Stomach (tissue), 8 donors: ENCODE measurements at regions not wholly inside any gene's neighbourhood (a gene's known extent, or its start where the extent isn't known, plus 50 kb on each side); places are given as distances from the start of the nearest gene placed in this dataset.
"Not testable (repeated sequence)": the region's sequence is repeated elsewhere in the genome, so short reads cannot be mapped to it uniquely, and the experiment has no call there.

ENCODE experiments used
- DNase-seq, 2 donors: peaks; one replicate each; pipeline versions ENCODE4 v3.0.0 to v3.0.0-alpha.2; 2013 to 2019
- H3K27ac ChIP-seq, 5 donors: fragments of 200-600 bp in 4 of 5; sonication (generic) in 4 of 5; one replicate each; pipeline ENCODE4 v1.5.1; 2013 to 2019; ENCODE audit warnings: mild to moderate bottlenecking in 1 of 5, moderate library complexity in 1 of 5
- H3K27me3 ChIP-seq, 3 donors: fragments of 200-600 bp; sonication (generic); one replicate each; pipeline ENCODE4 v1.5.1; 2017 to 2019; ENCODE audit warnings: mixed run types in 1 of 3
- H3K36me3 ChIP-seq, 4 donors: fragments of 200-600 bp; sonication (generic); 1 replicate in 3 of 4; 2 replicates in 1 of 4; pipeline ENCODE4 v1.5.1; 2016 to 2019
- H3K4me1 ChIP-seq, 4 donors: fragments of 200-600 bp; sonication (generic); one replicate each; pipeline ENCODE4 v1.5.1; 2016 to 2019
- H3K4me3 ChIP-seq, 4 donors: fragments of 200-600 bp; sonication (generic) in 3 of 4; one replicate each; pipeline ENCODE4 v1.5.1; 2016 to 2019; ENCODE audit warnings: mild to moderate bottlenecking in 1 of 4
- H3K9me3 ChIP-seq, 4 donors: fragments of 200-600 bp; sonication (generic); one replicate each; pipeline ENCODE4 v1.5.1; 2016 to 2019
- CTCF ChIP-seq, 7 experiments: fragments of 450-650 bp in 4 of 7; fragments of 200-600 bp in 3 of 7; sonication (generic) in 3 of 7; IDR thresholded peaks; one replicate each; pipeline ENCODE4 v1.5.1; 2016 to 2019; ENCODE audit warnings: antibody characterized with exemption in 7 of 7, control low read depth in 2 of 7, mild to moderate bottlenecking in 1 of 7
- EP300 ChIP-seq: sonication (generic); formaldehyde crosslinking; IDR thresholded peaks from one replicate; pipeline ENCODE4 v1.6.1; 2017; ENCODE audit warnings: antibody characterized with exemption
- POLR2A ChIP-seq, 4 donors: fragments of 450-650 bp; IDR thresholded peaks; one replicate each; pipeline ENCODE4 v1.6.1; 2016; ENCODE audit warnings: antibody characterized with exemption in 4 of 4, control low read depth in 2 of 4, mild to moderate bottlenecking in 1 of 4, moderate library complexity in 1 of 4
- POLR2AphosphoS5 ChIP-seq, 3 donors: sonication (generic); formaldehyde crosslinking; IDR thresholded peaks; one replicate each; pipeline ENCODE4 v1.6.1; 2016; ENCODE audit warnings: antibody characterized with exemption in 3 of 3
- WGBS, 5 donors: extraction: QIAGEN DNeasy Blood & Tissue Kit in 3 of 5; methylation state at CpG; one replicate each; pipeline versions ENCODE4 v1.1.5 to v1.1.7; 2013 to 2018; 5-methylcytosine and 5-hydroxymethylcytosine counted together
- intact Hi-C: fragments of 100-400 bp; cut with DNase I; formaldehyde crosslinking; loops from one replicate; pipeline ENCODE4 v1.15.1; 2023; ENCODE audit warnings: low total_unique reads
- donor health status: healthy with polysubstance abuse.
- donor health status: Bipolar disorder and iron deficiency.
- donor health status: healthy.

GRCh38 chr2:51263951-51264350, 232.0 kb upstream of the NRXN1 start:
- H3K36me3 ChIP-seq, result no peaks in the 10 kb centered on the region
- 50 to 77% (median 62%) methylated on average over 3 of the region's 3 CpGs for WGBS, 5 donors
- TF ChIP-seq CTCF (IDR thresholded peaks at IDR 0.05), result no peak
- TF ChIP-seq EP300, result no peak
- TF ChIP-seq POLR2AphosphoS5 (IDR thresholded peaks at IDR 0.05), result no peak
- no peak for TF ChIP-seq POLR2A (IDR thresholded peaks at IDR 0.05)
- intact Hi-C loops, result no loop called here
- DNase-seq, result no peak
- H3K27me3 ChIP-seq, result no peaks in the 10 kb centered on the region
- H3K4me1 ChIP-seq, result no peaks in the 10 kb centered on the region
- no peak overlapping the region for H3K27ac ChIP-seq
- no peak overlapping the region for H3K4me3 ChIP-seq
- H3K9me3 ChIP-seq, result peaks cover 0 to 3% (median 0%) of the 10 kb centered on the region in 4 donors

DNA sequence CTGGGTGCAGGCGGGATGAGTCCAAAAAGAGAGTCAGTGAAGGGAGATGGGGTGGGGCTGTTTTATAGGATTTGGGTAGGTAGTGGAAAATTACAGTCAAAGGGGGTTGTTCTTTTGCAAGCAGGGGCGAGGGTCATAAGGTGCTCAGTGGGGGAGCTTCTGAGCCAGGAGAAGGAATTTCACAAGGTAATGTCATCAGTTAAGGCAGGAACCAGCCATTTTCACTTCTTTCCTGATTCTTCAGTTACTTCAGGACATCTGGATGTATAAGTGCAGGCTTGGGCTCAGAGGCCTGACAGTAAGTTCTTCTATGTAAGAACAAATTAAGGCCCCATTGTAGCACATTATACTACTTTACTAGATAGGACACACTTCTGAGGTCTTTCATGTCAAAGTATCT, 231.2 kb upstream of the NRXN1 start:
- intact Hi-C loops, H3K4me3 ChIP-seq, DNase-seq, H3K27ac ChIP-seq, H3K36me3 ChIP-seq, H3K27me3 ChIP-seq, H3K4me1 ChIP-seq, H3K9me3 ChIP-seq: not testable (repeated sequence)
- WGBS, 5 donors, result 63 to 81% (median 73%) methylated on average over 2 of the region's 2 CpGs

DNA sequence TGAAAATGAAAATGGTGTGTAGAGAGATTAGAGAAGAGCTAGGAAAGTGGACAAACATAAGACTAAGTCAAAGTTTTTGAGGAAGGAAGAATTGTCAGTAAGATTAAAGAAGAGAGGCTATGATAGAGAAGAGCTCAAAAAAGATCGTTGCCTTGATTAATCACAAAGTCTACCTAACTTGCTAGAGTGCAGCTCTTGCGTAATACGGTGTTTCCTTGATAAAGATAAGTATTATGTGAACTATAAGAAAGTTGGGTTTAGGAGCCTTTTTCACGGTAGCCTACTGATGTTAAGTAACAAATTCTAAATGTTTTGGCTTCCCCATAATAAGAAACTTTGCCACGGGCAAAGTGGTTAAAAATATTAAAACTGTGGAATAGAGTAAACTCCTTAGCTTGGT, 226.4 kb upstream of the NRXN1 start:
- H3K9me3 ChIP-seq, result peaks cover 0 to 4% (median 0%) of the 10 kb centered on the region in 4 donors
- no peak for DNase-seq
- H3K27me3 ChIP-seq, result no peaks in the 10 kb centered on the region
- H3K4me1 ChIP-seq, result no peaks in the 10 kb centered on the region
- WGBS, 5 donors, result 79 to 89% (median 84%) methylated on average over 5 of the region's 5 CpGs
- H3K4me3 ChIP-seq, result no peak overlapping the region
- no peak for TF ChIP-seq CTCF (IDR thresholded peaks at IDR 0.05)
- TF ChIP-seq POLR2A (IDR thresholded peaks at IDR 0.05), result no peak
- TF ChIP-seq POLR2AphosphoS5 (IDR thresholded peaks at IDR 0.05), result no peak
- TF ChIP-seq EP300, result no peak
- H3K36me3 ChIP-seq, result no peaks in the 10 kb centered on the region
- no peak overlapping the region for H3K27ac ChIP-seq
- intact Hi-C loops, result no loop called here

GRCh38 chr2:51256736-51257135, 224.8 kb upstream of the NRXN1 start:
- Histone ChIP-seq H3K27me3 (no peaks in the 10 kb centered on the region), H3K4me3 (no peak overlapping the region), H3K36me3 (no peaks in the 10 kb centered on the region), H3K4me1 (no peaks in the 10 kb centered on the region), H3K9me3 (peaks cover 0 to 10% (median 5%) of the 10 kb centered on the region in 4 donors), H3K27ac (no peak overlapping the region)
- no peak for DNase-seq
- WGBS, 5 donors, result 70 to 76% (median 75%) methylated on average over 5 of the region's 5 CpGs
- intact Hi-C loops, result no loop called here
- no peak for TF ChIP-seq POLR2AphosphoS5 (IDR thresholded peaks at IDR 0.05)
- TF ChIP-seq POLR2A (IDR thresholded peaks at IDR 0.05), result no peak
- no peak for TF ChIP-seq CTCF (IDR thresholded peaks at IDR 0.05)
- no peak for TF ChIP-seq EP300

GRCh38 chr2:51251356-51251755, 219.4 kb upstream of the NRXN1 start:
- TF ChIP-seq CTCF (IDR thresholded peaks at IDR 0.05) (no peak), POLR2AphosphoS5 (IDR thresholded peaks at IDR 0.05) (no peak), POLR2A (IDR thresholded peaks at IDR 0.05) (no peak), EP300 (no peak)
- intact Hi-C loops, result no loop called here
- Histone ChIP-seq H3K4me1 (no peaks in the 10 kb centered on the region), H3K27me3 (no peaks in the 10 kb centered on the region), H3K27ac (no peak overlapping the region), H3K36me3 (no peaks in the 10 kb centered on the region), H3K4me3 (no peak overlapping the region), H3K9me3 (peaks cover 0 to 19% (median 9%) of the 10 kb centered on the region in 4 donors)
- 45 to 79% (median 73%) methylated on average over 2 of the region's 2 CpGs for WGBS, 5 donors
- DNase-seq, result no peak
